ENCODE measurements at regions not wholly inside any gene's neighbourhood (a gene's known extent, or its start where the extent isn't known, plus 50 kb on each side); places are given as distances from the start of the nearest gene placed in this dataset.

- no peaks in the 10 kb centered on the region for H3K9me3 ChIP-seq (ENCODE audit: control insufficient read depth, insufficient read depth, low read length)
- no peak overlapping the region for H3K14ac ChIP-seq (replicated peaks; ENCODE audit: low read depth, low read length)
- no peak overlapping the region for H2AK5ac ChIP-seq (ENCODE audit: low read depth, low read length)
- TF ChIP-seq MAFK (IDR thresholded peaks at IDR 0.05; ENCODE audit: low read depth, low read length) (no peak), FOS (IDR thresholded peaks at IDR 0.05; ENCODE audit: low read depth, low read length) (no peak), CEBPB (IDR thresholded peaks at IDR 0.05; ENCODE audit: low read depth, low read length) (no peak), CHD1 (IDR thresholded peaks at IDR 0.05; ENCODE audit: low read depth, low read length) (no peak), BHLHE40 (IDR thresholded peaks at IDR 0.05; ENCODE audit: low read depth, low read length) (no peak), NFE2L2 (IDR thresholded peaks at IDR 0.05; ENCODE audit: low read depth, low read length) (no peak), MAZ (IDR thresholded peaks at IDR 0.05; ENCODE audit: borderline replicate concordance, low read depth, low read length) (no peak), ELK1 (IDR thresholded peaks at IDR 0.05; ENCODE audit: borderline replicate concordance, low read depth, low read length) (no peak)
- no peak overlapping the region for H2AK9ac ChIP-seq (replicated peaks; ENCODE audit: low read depth, low read length, poor library complexity)
- no peaks in the 10 kb centered on the region for H3K9me1 ChIP-seq (ENCODE audit: insufficient read depth, low read length)
- no peak overlapping the region for H2BK15ac ChIP-seq (ENCODE audit: low read depth, low read length)
- H3K9ac ChIP-seq (ENCODE audit: low read depth, low read length): no peak overlapping the region
- ATAC-seq (ENCODE audit: low read depth) (no peak), DNase-seq (no peak)
- no peak overlapping the region for H2BK20ac ChIP-seq (ENCODE audit: low read depth, low read length)
- no peak overlapping the region for H4K8ac ChIP-seq (ENCODE audit: low read depth in 2 of 2, low read length in 2 of 2)
- no peak overlapping the region for H4K5ac ChIP-seq (ENCODE audit: low read depth, low read length)
- in situ Hi-C loops (cut with MboI; ENCODE audit: low sequenced_read_pairs) (no loop called here), intact Hi-C loops (cut with micrococcal nuclease) (no loop called here), dilution Hi-C loops (cut with HindIII; ENCODE audit: low sequenced_read_pairs, unreplicated experiment) (no loop called here)
- H4K91ac ChIP-seq (ENCODE audit: insufficient read depth, low read depth, low read length): no peak overlapping the region
- no peak overlapping the region for H3K18ac ChIP-seq (ENCODE audit: low read depth, low read length)
- no peaks in the 10 kb centered on the region for H3K36me3 ChIP-seq (ENCODE audit: control insufficient read depth, insufficient read depth, low read length)
- POLR2A ChIA-PET (ENCODE audit: unreplicated experiment): no interaction called here
- H2BK120ac ChIP-seq (ENCODE audit: low read depth, low read length): no peak overlapping the region
- H3K27me3 ChIP-seq (ENCODE audit: control insufficient read depth, insufficient read depth, low read length): no peaks in the 10 kb centered on the region
- H3K4me1 ChIP-seq (ENCODE audit: control insufficient read depth, insufficient read depth, low read length): no peaks in the 10 kb centered on the region
- BruUV-seq (replicated peaks): no TSS peak
- H3K56ac ChIP-seq (ENCODE audit: extremely low read depth, insufficient read depth, low read length): no peak overlapping the region
- H3K79me1 ChIP-seq (ENCODE audit: low read depth in 1 of 2, low read length in 2 of 2): no peaks in the 10 kb centered on the region
- no peak overlapping the region for H3K27ac ChIP-seq (ENCODE audit: insufficient read depth, low read length)
- no peak overlapping the region for H3K4me3 ChIP-seq (ENCODE audit: insufficient read depth, low read depth, low read length)
- H3K4ac ChIP-seq (ENCODE audit: low read depth, low read length): no peak overlapping the region
- no peak overlapping the region for H3K23ac ChIP-seq (ENCODE audit: low read depth, low read length)
- no peak overlapping the region for H3K4me2 ChIP-seq (ENCODE audit: low read depth, low read length)
- no peak overlapping the region for H2BK5ac ChIP-seq (ENCODE audit: low read depth, low read length, poor library complexity, severe bottlenecking)
- CTCF ChIA-PET: no interaction called here
- H2AFZ ChIP-seq (replicated peaks; ENCODE audit: low read length, poor library complexity): no peak overlapping the region
- no peaks in the 10 kb centered on the region for H4K20me1 ChIP-seq (ENCODE audit: insufficient read depth, low read length)
- WGBS, 2 experiments (ENCODE audit: extremely low coverage in 2 of 2, insufficient read length in 1 of 2): no CpG with 5 or more reads among the region's 2 CpGs
These were observed 791.7 kb downstream of the FAM181B start for GRCh38 chr11:81941998-81942397.
